ENCODE measurements at regions not wholly inside any gene's neighbourhood (a gene's known extent, or its start where the extent isn't known, plus 50 kb on each side); places are given as distances from the start of the nearest gene placed in this dataset.

DNA sequence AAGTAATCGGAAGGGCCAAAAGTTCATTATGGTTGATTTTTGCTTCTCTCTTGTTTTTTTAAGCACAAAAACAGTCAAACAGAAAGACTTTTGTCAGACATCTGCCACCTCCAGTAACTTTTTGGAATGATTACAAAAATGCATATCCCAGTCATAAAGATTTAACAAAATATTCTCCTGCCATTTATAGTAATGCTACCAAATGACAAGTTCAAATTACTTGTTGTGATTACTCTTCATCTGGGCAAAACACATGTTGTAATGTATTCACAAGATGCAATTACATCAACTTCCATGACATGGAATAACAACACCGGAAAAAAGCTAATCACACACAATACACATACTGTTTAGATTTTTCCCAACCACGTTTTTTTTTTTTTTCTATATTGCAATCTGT lies 1017.5 kb upstream of the TENM4 start:
- dilution Hi-C loops (cut with MboI; ENCODE audit: extremely low pct_ligation_motif_present, low sequenced_read_pairs) (no loop called here), intact Hi-C loops (cut with micrococcal nuclease) (no loop called here)
- Histone ChIP-seq H3K36me3 (ENCODE audit: control insufficient read depth in 2 of 2, extremely low read depth in 1 of 2, insufficient read depth in 2 of 2, low read length in 2 of 2) (no peaks in the 10 kb centered on the region), H3K9me3 (replicated peaks; ENCODE audit: control insufficient read depth, insufficient read depth, low read length) (no peaks in the 10 kb centered on the region), H3K4me2 (ENCODE audit: insufficient read depth, low read length) (no peak overlapping the region), H3K79me2 (ENCODE audit: control insufficient read depth, insufficient read depth, low read length) (no peaks in the 10 kb centered on the region), H4K20me1 (replicated peaks; ENCODE audit: control insufficient read depth, extremely low read depth, insufficient read depth, low read length) (no peaks in the 10 kb centered on the region), H3K27me3 (ENCODE audit: control insufficient read depth in 2 of 2, insufficient read depth in 2 of 2, low read length in 2 of 2) (no peaks in the 10 kb centered on the region), H3K9me1 (replicated peaks; ENCODE audit: control insufficient read depth, extremely low read depth, insufficient read depth, low read length) (no peaks in the 10 kb centered on the region), H3K4me1 (ENCODE audit: control insufficient read depth, extremely low read depth, insufficient read depth, low read length) (no peaks in the 10 kb centered on the region), H3K27ac (ENCODE audit: insufficient read depth, low read depth, low read length) (no peak overlapping the region), H3K9ac (replicated peaks; ENCODE audit: extremely low read depth, insufficient read depth, low read length) (no peak overlapping the region), H2AFZ (ENCODE audit: low read depth, low read length) (no peak overlapping the region), H3K4me3 (replicated peaks in 1 of 3; ENCODE audit: insufficient read depth in 1 of 3, low read depth in 1 of 3, low read length in 3 of 3) (no peak overlapping the region)
- FAIRE-seq (no peak), DNase-seq (ENCODE audit: low read depth, low spot score) (no peak)
- BruUV-seq (replicated peaks): no TSS peak
- ChIA-PET CTCF (no interaction called here), POLR2A (no interaction called here)
- TF ChIP-seq FOS (IDR thresholded peaks at IDR 0.05; ENCODE audit: borderline replicate concordance, insufficient read depth, low read length) (no peak), EZH2 (IDR thresholded peaks at IDR 0.05; ENCODE audit: borderline replicate concordance, low read depth, low read length, severe bottlenecking) (no peak), MYC (IDR thresholded peaks at IDR 0.05; ENCODE audit: low read depth, low read length) (no peak), JUN (IDR thresholded peaks at IDR 0.05; ENCODE audit: borderline replicate concordance, insufficient read depth, insufficient read length, low read depth) (no peak), POLR2AphosphoS5 (IDR thresholded peaks at IDR 0.05; ENCODE audit: insufficient read depth, low read depth, low read length) (no peak), GATA2 (IDR thresholded peaks at IDR 0.05; ENCODE audit: insufficient read depth, insufficient read length, low read depth, low read length) (no peak), POLR2A (IDR thresholded peaks at IDR 0.05; ENCODE audit: low read depth, low read length) (no peak)
- TF ChIP-seq, protein P1, sequence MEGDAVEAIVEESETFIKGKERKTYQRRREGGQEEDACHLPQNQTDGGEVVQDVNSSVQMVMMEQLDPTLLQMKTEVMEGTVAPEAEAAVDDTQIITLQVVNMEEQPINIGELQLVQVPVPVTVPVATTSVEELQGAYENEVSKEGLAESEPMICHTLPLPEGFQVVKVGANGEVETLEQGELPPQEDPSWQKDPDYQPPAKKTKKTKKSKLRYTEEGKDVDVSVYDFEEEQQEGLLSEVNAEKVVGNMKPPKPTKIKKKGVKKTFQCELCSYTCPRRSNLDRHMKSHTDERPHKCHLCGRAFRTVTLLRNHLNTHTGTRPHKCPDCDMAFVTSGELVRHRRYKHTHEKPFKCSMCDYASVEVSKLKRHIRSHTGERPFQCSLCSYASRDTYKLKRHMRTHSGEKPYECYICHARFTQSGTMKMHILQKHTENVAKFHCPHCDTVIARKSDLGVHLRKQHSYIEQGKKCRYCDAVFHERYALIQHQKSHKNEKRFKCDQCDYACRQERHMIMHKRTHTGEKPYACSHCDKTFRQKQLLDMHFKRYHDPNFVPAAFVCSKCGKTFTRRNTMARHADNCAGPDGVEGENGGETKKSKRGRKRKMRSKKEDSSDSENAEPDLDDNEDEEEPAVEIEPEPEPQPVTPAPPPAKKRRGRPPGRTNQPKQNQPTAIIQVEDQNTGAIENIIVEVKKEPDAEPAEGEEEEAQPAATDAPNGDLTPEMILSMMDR (IDR thresholded peaks at IDR 0.05; ENCODE audit: extremely low read depth in 1 of 2, insufficient read depth in 1 of 2, low read depth in 1 of 2, low read length in 2 of 2): no peak
- TF ChIP-seq, protein P2, sequence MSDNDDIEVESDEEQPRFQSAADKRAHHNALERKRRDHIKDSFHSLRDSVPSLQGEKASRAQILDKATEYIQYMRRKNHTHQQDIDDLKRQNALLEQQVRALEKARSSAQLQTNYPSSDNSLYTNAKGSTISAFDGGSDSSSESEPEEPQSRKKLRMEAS (IDR thresholded peaks at IDR 0.05; ENCODE audit: insufficient read depth, insufficient read length): no peak
